HepG2 (cell line): ENCODE measurements at regions not wholly inside any gene's neighbourhood (a gene's known extent, or its start where the extent isn't known, plus 50 kb on each side); places are given as distances from the start of the nearest gene placed in this dataset.

Source experiments
- ATAC-seq: fragments of 200-7000 bp; cut with Tn5 transposase; 3 replicates; pipeline ENCODE4 v1.9.1; 2020; ENCODE audit warnings: mild to moderate bottlenecking, moderate library complexity
- BruUV-seq: library from RNA; stranded (reverse); fragments of 400-500 nt; replicated peaks from 2 replicates; lab custom pipeline; 2021; lab: Mats Ljungman, UMichigan
- CTCF ChIA-PET: fragments of 300-600 bp; formaldehyde crosslinking; extraction: SDS; loops from one replicate; lab custom pipeline; 2021; ENCODE audit warnings: low total read pairs, inconsistent platforms, low intra/inter-chr PET ratio; lab: Yijun Ruan, JAX
- POLR2A ChIA-PET: fragments of 350-600 bp; sonication (Branson Sonifier 250); formaldehyde crosslinking; loops from one replicate; lab custom pipeline; 2020; ENCODE audit warnings: antibody characterized with exemption, inconsistent platforms; lab: Yijun Ruan, JAX
- DNase-seq: peaks from one replicate; pipeline ENCODE4 v3.0.0-alpha.2; 2015; ENCODE audit warnings: low spot score
- FAIRE-seq: peaks from 3 replicates; lab custom pipeline; 2011; peaks lifted over from hg19 to GRCh38; lab: Jason Lieb, UNC
- H2AFZ ChIP-seq: one replicate; pipeline ENCODE4 v1.6.1; 2011; ENCODE audit warnings: low read length, inconsistent platforms
- H3K27ac ChIP-seq: fragments of 300-600 bp; 3 replicates; pipeline ENCODE4 v1.8.0; 2011; ENCODE audit warnings: mixed run types, mild to moderate bottlenecking, mixed read lengths, low read length, inconsistent platforms; ENCODE audit not compliant: insufficient read depth; ENCODE audit errors: extremely low read length
- H3K27me3 ChIP-seq, 2 experiments: fragments of 200-600 bp in 1 of 2; 2 replicates in 1 of 2; 3 replicates in 1 of 2; pipeline versions ENCODE4 v1.6.0 to v1.8.0; 2011; ENCODE audit warnings: low read length in 2 of 2, mild to moderate bottlenecking in 2 of 2, moderate library complexity in 2 of 2, inconsistent platforms in 1 of 2; ENCODE audit not compliant: insufficient read depth in 2 of 2, control insufficient read depth in 1 of 2
- H3K36me3 ChIP-seq, 2 experiments: fragments of 200-600 bp in 1 of 2; replicated peaks in 1 of 2; 2 replicates in 1 of 2; 3 replicates in 1 of 2; pipeline versions ENCODE4 v1.5.1 to v1.8.0; 2011; ENCODE audit warnings: low read length in 2 of 2, inconsistent platforms in 1 of 2; ENCODE audit not compliant: insufficient read depth in 2 of 2, control insufficient read depth in 1 of 2
- H3K4me1 ChIP-seq: 2 replicates; pipeline ENCODE4 v1.5.1; 2012; ENCODE audit warnings: low read length, inconsistent platforms; ENCODE audit not compliant: insufficient read depth
- H3K4me2 ChIP-seq: 2 replicates; pipeline ENCODE4 v1.6.0; 2011; ENCODE audit warnings: low read depth, low read length, inconsistent platforms
- H3K4me3 ChIP-seq, 3 experiments: fragments of 200-600 bp in 1 of 3; sonication (generic), shearing (Covaris generic) in 1 of 3; replicated peaks in 1 of 3; 2 replicates each; pipeline ENCODE4 v1.5.1; 2011 to 2016; ENCODE audit warnings: low read length in 3 of 3, inconsistent platforms in 2 of 3, low read depth in 2 of 3, mild to moderate bottlenecking in 2 of 3, control low read depth in 1 of 3, mixed read lengths in 1 of 3; ENCODE audit not compliant: insufficient read depth in 1 of 3
- H3K79me2 ChIP-seq: one replicate; pipeline ENCODE4 v1.6.1; 2011; ENCODE audit warnings: low read length, inconsistent platforms; ENCODE audit not compliant: insufficient read depth
- H3K9ac ChIP-seq: 2 replicates; pipeline ENCODE4 v1.6.0; 2011; ENCODE audit warnings: mild to moderate bottlenecking, low read depth, low read length, inconsistent platforms; ENCODE audit not compliant: insufficient read depth
- H3K9me3 ChIP-seq: 2 replicates; pipeline ENCODE4 v1.5.1; 2012; ENCODE audit warnings: mild to moderate bottlenecking, low read length
- H4K20me1 ChIP-seq: 2 replicates; pipeline ENCODE4 v1.6.0; 2011; ENCODE audit warnings: inconsistent platforms, mild to moderate bottlenecking, low read length, moderate library complexity; ENCODE audit not compliant: insufficient read depth
- KDM4B ChIP-seq: sonication (generic); formaldehyde crosslinking; IDR thresholded peaks from 2 replicates; pipeline ENCODE4 v1.4.0; 2020; ENCODE audit warnings: missing genetic modification reagents
- KLF15 ChIP-seq: sonication (generic); formaldehyde crosslinking; IDR thresholded peaks from 2 replicates; pipeline ENCODE4 v1.8.1; 2023; ENCODE audit warnings: borderline replicate concordance, mild to moderate bottlenecking, inconsistent platforms, missing genetic modification reagents, mixed read lengths
- KMT2A ChIP-seq: sonication (generic); formaldehyde crosslinking; IDR thresholded peaks from 2 replicates; pipeline ENCODE4 v1.4.0; 2020; ENCODE audit warnings: missing genetic modification reagents
- SALL2 ChIP-seq: sonication (generic); formaldehyde crosslinking; IDR thresholded peaks from 2 replicates; pipeline ENCODE4 v1.8.1; 2023; ENCODE audit warnings: mild to moderate bottlenecking, missing genetic modification reagents, inconsistent platforms
- SMARCE1 ChIP-seq: fragments of 450-650 bp; IDR thresholded peaks from 2 replicates; pipeline ENCODE4 v1.6.1; 2017; ENCODE audit warnings: borderline replicate concordance
- ZNF136 ChIP-seq: sonication (generic); formaldehyde crosslinking; IDR thresholded peaks from 2 replicates; pipeline ENCODE4 v1.8.1; 2022; ENCODE audit warnings: low read depth, mild to moderate bottlenecking, moderate library complexity, missing genetic modification reagents
- ZNF766 ChIP-seq: sonication (generic); formaldehyde crosslinking; IDR thresholded peaks from 2 replicates; pipeline ENCODE4 v1.5.0; 2020; ENCODE audit warnings: missing genetic modification reagents, borderline replicate concordance
- ZZZ3 ChIP-seq: sonication (generic); formaldehyde crosslinking; IDR thresholded peaks from 2 replicates; pipeline ENCODE4 v1.4.0; 2020; ENCODE audit warnings: missing genetic modification reagents, mild to moderate bottlenecking, borderline replicate concordance
- WGBS: methylation state at CpG from one replicate; pipeline ENCODE4 v1.1.6; 2017; ENCODE audit warnings: low lambda C conversion rate; 5-methylcytosine and 5-hydroxymethylcytosine counted together
- in situ Hi-C: cut with HindIII; loops from 2 replicates; pipeline ENCODE4 v1.10.0; 2017; ENCODE audit warnings: low pct_unique_long_range_greater_than_20kb; ENCODE audit not compliant: extremely low pct_ligation_motif_present
- intact Hi-C: fragments of 100-400 bp; cut with micrococcal nuclease; formaldehyde crosslinking; loops from one replicate; pipeline ENCODE4 v1.10.0; 2022; ENCODE audit not compliant: unreplicated experiment

GRCh38 chr11:23455321-23455891, 595.1 kb upstream of the CCDC179 start:
- no peaks in the 10 kb centered on the region for H3K36me3 ChIP-seq
- TF ChIP-seq SALL2 (CRISPR knock-in tag) (no peak), KLF15 (CRISPR knock-in tag) (no peak), KDM4B (CRISPR knock-in tag) (no peak), ZNF766 (no peak), ZNF136 (CRISPR knock-in tag) (no peak), ZZZ3 (no peak), SMARCE1 (no peak)
- H3K4me2 ChIP-seq: no peak overlapping the region
- no peaks in the 10 kb centered on the region for H3K27me3 ChIP-seq
- BruUV-seq: no TSS peak
- no peaks in the 10 kb centered on the region for H3K9me3 ChIP-seq
- no peak overlapping the region for H2AFZ ChIP-seq
- DNase-seq: no peak
- FAIRE-seq: no peak
- ChIA-PET POLR2A (no interaction called here), CTCF (no interaction called here)
- WGBS: 2% methylated on average over 3 of the region's 3 CpGs
- no peaks in the 10 kb centered on the region for H3K4me1 ChIP-seq
- intact Hi-C loops (no loop called here), in situ Hi-C loops (no loop called here)
- H3K4me3 ChIP-seq: no peak overlapping the region
- no peak overlapping the region for H3K27ac ChIP-seq
- H3K9ac ChIP-seq: no peak overlapping the region
- no peaks in the 10 kb centered on the region for H4K20me1 ChIP-seq
- no peak for ATAC-seq
- H3K79me2 ChIP-seq: no peaks in the 10 kb centered on the region

- ChIA-PET CTCF (no interaction called here), POLR2A (no interaction called here)
- H2AFZ ChIP-seq: no peak overlapping the region
- TF ChIP-seq KMT2A (CRISPR knock-in tag): no peak
- H3K4me1 ChIP-seq: no peaks in the 10 kb centered on the region
- intact Hi-C loops: no loop called here
- H4K20me1 ChIP-seq: no peaks in the 10 kb centered on the region
- BruUV-seq: no TSS peak
- ATAC-seq (no peak), DNase-seq (no peak), FAIRE-seq (no peak)
- no peak overlapping the region for H3K4me3 ChIP-seq
- H3K79me2 ChIP-seq: no peaks in the 10 kb centered on the region
- no peaks in the 10 kb centered on the region for H3K36me3 ChIP-seq
- in situ Hi-C loops: no loop called here
- no peaks in the 10 kb centered on the region for H3K27me3 ChIP-seq
- H3K9me3 ChIP-seq: no peaks in the 10 kb centered on the region
- 0% methylated on average over 2 of the region's 2 CpGs for WGBS
- no peak overlapping the region for H3K9ac ChIP-seq
- no peak overlapping the region for H3K27ac ChIP-seq
- no peak overlapping the region for H3K4me2 ChIP-seq
Measured at GRCh38 chr11:23457641-23458040, 597.4 kb upstream of the CCDC179 start.
